Upper lobe of left lung (tissue), 4 donors: ENCODE measurements at regions not wholly inside any gene's neighbourhood (a gene's known extent, or its start where the extent isn't known, plus 50 kb on each side); places are given as distances from the start of the nearest gene placed in this dataset.

Experiments
- CTCF ChIP-seq, 6 experiments: fragments of 450-650 bp in 4 of 6; fragments of 200-600 bp in 2 of 6; sonication (generic) in 2 of 6; IDR thresholded peaks; one replicate each; pipeline ENCODE4 v1.5.1; 2016 to 2019; ENCODE audit warnings: antibody characterized with exemption in 6 of 6
- EP300 ChIP-seq, 4 donors: sonication (generic); formaldehyde crosslinking; IDR thresholded peaks; one replicate each; pipeline ENCODE4 v1.5.1; 2017; ENCODE audit warnings: antibody characterized with exemption in 4 of 4, control low read depth in 2 of 4
- POLR2A ChIP-seq, 4 donors: fragments of 450-650 bp; IDR thresholded peaks; one replicate each; pipeline ENCODE4 v1.5.1; 2016 to 2017; ENCODE audit warnings: antibody characterized with exemption in 4 of 4, mild to moderate bottlenecking in 2 of 4
- POLR2AphosphoS5 ChIP-seq, 2 donors: sonication (generic); formaldehyde crosslinking; IDR thresholded peaks; one replicate each; pipeline ENCODE4 v1.5.1; 2017; ENCODE audit warnings: antibody characterized with exemption in 2 of 2

- TF ChIP-seq CTCF (IDR thresholded peaks at IDR 0.05) (no peak), POLR2A (IDR thresholded peaks at IDR 0.05) (no peak), POLR2AphosphoS5 (IDR thresholded peaks at IDR 0.05) (no peak), EP300 (IDR thresholded peaks at IDR 0.05) (no peak)
These were observed 511.4 kb upstream of the TPK1 start for GRCh38 chr7:145347271-145347670.
